ENCODE measurements at regions not wholly inside any gene's neighbourhood (a gene's known extent, or its start where the extent isn't known, plus 50 kb on each side); places are given as distances from the start of the nearest gene placed in this dataset.

DNA sequence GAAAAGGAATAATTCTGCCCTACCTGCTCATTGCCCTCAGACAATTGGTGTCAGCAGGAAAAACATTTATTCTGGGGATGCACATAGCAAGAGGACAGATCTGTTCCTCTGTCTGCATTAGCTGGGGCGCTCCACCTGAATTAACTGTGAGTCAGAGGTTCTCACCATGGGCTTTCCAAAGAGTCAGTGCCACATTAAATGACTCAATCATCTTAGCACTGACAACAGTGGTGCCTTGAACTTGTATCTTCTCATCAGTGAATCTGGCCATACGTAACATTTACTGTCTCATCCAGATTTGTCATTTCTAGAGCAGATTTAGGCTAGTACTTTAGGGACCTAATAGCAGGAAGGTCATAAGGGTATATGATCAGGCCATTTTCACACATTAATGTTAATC lies 358.1 kb upstream of the CRIM1 start:
- TF ChIP-seq CTCF (conservative IDR thresholded peaks at IDR 0.05; ENCODE audit: low read length) (no peak), EZH2phosphoT487 (IDR thresholded peaks at IDR 0.05; ENCODE audit: borderline replicate concordance) (no peak)
